ENCODE measurements at regions not wholly inside any gene's neighbourhood (a gene's known extent, or its start where the extent isn't known, plus 50 kb on each side); places are given as distances from the start of the nearest gene placed in this dataset.
A peak's percentile ranks its signal among the peaks of the same experiment; 100 is the strongest.
"Not testable (repeated sequence)": the region's sequence is repeated elsewhere in the genome, so short reads cannot be mapped to it uniquely, and the experiment has no call there.

DNA sequence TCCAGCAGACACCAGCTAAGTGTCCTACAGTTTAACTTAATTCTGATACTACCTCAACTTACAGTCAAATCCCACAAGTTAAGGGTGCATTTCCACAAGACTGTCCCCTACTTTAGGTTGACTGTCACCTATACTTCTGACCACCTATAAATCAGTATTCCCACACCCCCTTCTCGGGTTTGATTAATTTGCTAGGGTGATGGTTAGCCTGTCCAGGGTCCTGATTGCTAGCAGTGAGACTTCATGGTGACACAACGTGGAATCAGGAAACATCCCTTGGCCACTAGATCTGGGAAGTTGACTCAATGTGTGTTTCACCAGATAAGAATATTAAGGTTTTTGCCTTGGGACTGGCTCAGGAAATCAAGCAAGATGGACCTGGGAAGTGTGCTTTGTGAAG lies 88.4 kb downstream of the OR13A1 start:
- in situ Hi-C loops (cut with MboI; ENCODE audit: low pct_unique_long_range_greater_than_20kb, low sequenced_read_pairs, unreplicated experiment): no loop called here
- TF ChIP-seq CTCF (IDR thresholded peaks at IDR 0.05; ENCODE audit: extremely low read depth, insufficient read depth, missing control alignments): no peak

DNA sequence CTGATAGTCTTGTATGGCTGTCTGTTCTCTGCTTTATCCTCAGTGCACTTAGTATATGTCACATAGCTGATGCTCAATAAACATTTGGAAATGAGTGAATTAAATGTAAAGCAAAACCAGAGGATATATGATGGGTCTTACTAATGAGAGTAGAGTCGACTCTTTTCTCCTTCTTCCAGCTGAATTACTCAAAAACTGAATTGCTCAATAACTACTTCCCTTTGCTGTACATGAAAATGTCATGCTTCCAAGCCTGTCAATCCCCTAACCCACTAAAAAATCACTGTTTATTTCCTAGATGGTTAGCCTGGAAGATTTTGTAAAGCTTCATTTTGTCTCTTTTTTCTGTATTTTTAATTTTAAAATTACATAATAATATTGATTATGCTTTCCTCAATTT lies 88.0 kb downstream of the OR13A1 start:
- in situ Hi-C loops (cut with MboI; ENCODE audit: low pct_unique_long_range_greater_than_20kb, low sequenced_read_pairs, unreplicated experiment): no loop called here
- DNase-seq (ENCODE audit: low spot score): no peak
- no peak for TF ChIP-seq CTCF (IDR thresholded peaks at IDR 0.05; ENCODE audit: extremely low read depth, insufficient read depth, missing control alignments)

More for the DNA sequence above, 88.4 kb downstream of the OR13A1 start:
- DNase-seq (ENCODE audit: low spot score): no peak

GRCh38 chr10:45229823-45230222 lies 85.6 kb downstream of the OR13A1 start:
- DNase-seq (ENCODE audit: low spot score): no peak
- in situ Hi-C loops (cut with MboI; ENCODE audit: low pct_unique_long_range_greater_than_20kb, low sequenced_read_pairs, unreplicated experiment): no loop called here
- TF ChIP-seq CTCF (IDR thresholded peaks at IDR 0.05; ENCODE audit: extremely low read depth, insufficient read depth, missing control alignments): no peak

- in situ Hi-C loops (cut with MboI; ENCODE audit: low pct_unique_long_range_greater_than_20kb, low sequenced_read_pairs, unreplicated experiment): not testable (repeated sequence)
- DNase-seq (ENCODE audit: low spot score): peak; percentile 54
- peak; percentile 60 for TF ChIP-seq CTCF (IDR thresholded peaks at IDR 0.05; ENCODE audit: extremely low read depth, insufficient read depth, missing control alignments)
Measured at GRCh38 chr10:45235260-45235769, 80.1 kb downstream of the OR13A1 start.

- no peak for DNase-seq (ENCODE audit: low spot score)
- in situ Hi-C loops (cut with MboI; ENCODE audit: low pct_unique_long_range_greater_than_20kb, low sequenced_read_pairs, unreplicated experiment): no loop called here
- no peak for TF ChIP-seq CTCF (IDR thresholded peaks at IDR 0.05; ENCODE audit: extremely low read depth, insufficient read depth, missing control alignments)
Measured at GRCh38 chr10:45235798-45236220, 79.6 kb downstream of the OR13A1 start.

- in situ Hi-C loops (cut with MboI; ENCODE audit: low pct_unique_long_range_greater_than_20kb, low sequenced_read_pairs, unreplicated experiment): no loop called here
- TF ChIP-seq CTCF (IDR thresholded peaks at IDR 0.05; ENCODE audit: extremely low read depth, insufficient read depth, missing control alignments): no peak
- DNase-seq (ENCODE audit: low spot score): no peak
Measured at GRCh38 chr10:45238896-45239295, 76.5 kb downstream of the OR13A1 start.

- in situ Hi-C loops (cut with MboI; ENCODE audit: low pct_unique_long_range_greater_than_20kb, low sequenced_read_pairs, unreplicated experiment): no loop called here
- DNase-seq (ENCODE audit: low spot score): no peak
- no peak for TF ChIP-seq CTCF (IDR thresholded peaks at IDR 0.05; ENCODE audit: extremely low read depth, insufficient read depth, missing control alignments)
Measured at GRCh38 chr10:45239642-45240041, 75.8 kb downstream of the OR13A1 start.

Data from GM13977 (cell line).